Mucosa of descending colon (tissue), 3 donors: ENCODE measurements at regions not wholly inside any gene's neighbourhood (a gene's known extent, or its start where the extent isn't known, plus 50 kb on each side); places are given as distances from the start of the nearest gene placed in this dataset.

ENCODE experiments used
- ATAC-seq: fragments of 200-7000 bp; cut with Tn5 transposase; one replicate; pipeline ENCODE4 v1.9.1; 2020; ENCODE audit warnings: mild to moderate bottlenecking, moderate library complexity
- DNase-seq, 3 donors: peaks; one replicate each; pipeline ENCODE4 v3.0.0-alpha.2; 2020
- H3K36me3 ChIP-seq: fragments of 200-600 bp; one replicate; pipeline ENCODE4 v1.8.0; 2021; ENCODE audit warnings: low read depth, mild to moderate bottlenecking
- H3K4me1 ChIP-seq: fragments of 200-600 bp; one replicate; pipeline ENCODE4 v1.8.0; 2021; ENCODE audit warnings: low read depth, mild to moderate bottlenecking
- H3K4me3 ChIP-seq: fragments of 200-600 bp; one replicate; pipeline ENCODE4 v1.8.0; 2021; ENCODE audit warnings: mild to moderate bottlenecking
- H3K9me3 ChIP-seq: fragments of 200-600 bp; one replicate; pipeline ENCODE4 v1.8.0; 2021; ENCODE audit warnings: mild to moderate bottlenecking
- CTCF ChIP-seq: fragments of 200-600 bp; IDR thresholded peaks from one replicate; pipeline ENCODE4 v1.8.0; 2022; ENCODE audit warnings: antibody characterized with exemption, mild to moderate bottlenecking
- intact Hi-C, 2 donors: fragments of 100-400 bp; cut with DNase I in 1 of 2; cut with micrococcal nuclease in 1 of 2; formaldehyde crosslinking; loops; one replicate each; pipeline versions ENCODE4 v1.11.0 to v1.11.1; 2022; cut with DNase I, micrococcal nuclease
- donor health status: DM: no; HTN: no; CAD: no; lungs with moderate emphysema.
- donor health status: DM: no; HTN: no; CAD: no.
- donor health status: DM: no; HTN: yes; CAD: no.

DNA sequence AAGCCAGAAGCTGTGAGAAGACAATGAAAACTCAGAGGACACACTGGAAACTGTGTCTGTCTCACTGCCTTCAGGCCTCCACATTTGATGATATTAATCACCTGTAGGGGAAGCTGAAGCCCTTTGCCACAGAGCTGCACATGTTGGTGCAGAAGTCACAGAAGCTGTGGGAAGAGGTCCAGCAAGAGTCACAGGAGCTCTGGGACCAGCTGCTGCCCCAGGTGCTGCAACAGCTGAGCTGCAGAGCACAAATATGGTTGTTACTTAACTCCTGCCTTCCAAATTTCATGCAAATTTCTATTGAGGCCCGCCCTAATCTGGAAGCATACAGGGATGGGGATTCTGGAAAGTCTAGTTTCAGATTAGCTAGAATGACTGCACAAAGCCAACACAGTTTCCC lies 169.3 kb downstream of the OGFRL1 start:
- no peak for DNase-seq
- Histone ChIP-seq H3K4me1 (no peaks in the 10 kb centered on the region), H3K9me3 (no peaks in the 10 kb centered on the region), H3K4me3 (no peak overlapping the region), H3K36me3 (no peaks in the 10 kb centered on the region)
- TF ChIP-seq CTCF, result no peak
- intact Hi-C loops, result no loop called here
- no peak for ATAC-seq

DNA sequence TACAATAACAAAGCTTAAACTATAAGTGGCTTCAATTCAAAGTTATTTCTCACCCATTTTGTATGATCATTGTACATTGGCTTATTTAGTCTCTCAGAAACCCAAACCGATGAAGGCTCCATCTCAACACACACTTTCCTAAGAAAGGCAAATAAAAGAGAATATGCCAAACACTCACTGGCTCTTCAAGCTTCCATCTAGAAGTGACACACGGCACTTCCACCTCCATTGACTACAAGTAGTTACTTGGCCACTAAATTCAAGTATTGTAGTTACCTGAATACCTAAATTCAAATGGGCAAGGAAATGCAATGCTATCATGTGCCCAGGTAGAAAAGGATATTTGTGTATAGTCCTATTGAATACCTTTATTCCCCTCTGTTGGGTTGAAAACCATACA lies 170.6 kb downstream of the OGFRL1 start:
- TF ChIP-seq CTCF, result no peak
- intact Hi-C loops, result no loop called here
- Histone ChIP-seq H3K9me3 (no peaks in the 10 kb centered on the region), H3K4me3 (no peak overlapping the region), H3K36me3 (no peaks in the 10 kb centered on the region), H3K4me1 (no peaks in the 10 kb centered on the region)
- ATAC-seq, result no peak
- DNase-seq, result no peak

GRCh38 chr6:71460933-71461332 lies 172.3 kb downstream of the OGFRL1 start:
- Histone ChIP-seq H3K4me1 (no peaks in the 10 kb centered on the region), H3K9me3 (no peaks in the 10 kb centered on the region), H3K36me3 (no peaks in the 10 kb centered on the region), H3K4me3 (no peak overlapping the region)
- TF ChIP-seq CTCF, result no peak
- ATAC-seq, result no peak
- intact Hi-C loops, result no loop called here
- no peak for DNase-seq

DNA sequence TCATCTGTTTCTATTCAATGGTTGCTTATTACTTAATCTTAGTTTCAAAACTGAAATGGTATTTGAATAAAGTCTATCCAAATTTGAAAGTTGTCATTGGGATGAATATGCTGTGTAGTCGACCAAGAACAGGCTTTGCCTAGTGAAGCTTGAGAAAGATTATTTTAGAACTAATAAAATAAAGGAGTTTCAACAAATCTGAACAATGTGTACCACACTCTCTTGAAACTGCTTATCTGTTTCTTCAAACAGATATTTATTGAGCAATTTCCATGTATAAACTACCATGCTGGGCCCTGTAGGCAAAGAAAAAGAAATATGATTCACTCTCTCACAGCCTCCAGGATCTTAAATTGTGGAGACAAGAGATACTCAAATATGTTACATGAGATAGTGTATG lies 174.4 kb downstream of the OGFRL1 start:
- TF ChIP-seq CTCF, result no peak
- intact Hi-C loops, result no loop called here
- H3K9me3 ChIP-seq, result no peaks in the 10 kb centered on the region
- DNase-seq (no peak), ATAC-seq (no peak)
- no peak overlapping the region for H3K4me3 ChIP-seq
- H3K36me3 ChIP-seq, result no peaks in the 10 kb centered on the region
- H3K4me1 ChIP-seq, result no peaks in the 10 kb centered on the region

DNA sequence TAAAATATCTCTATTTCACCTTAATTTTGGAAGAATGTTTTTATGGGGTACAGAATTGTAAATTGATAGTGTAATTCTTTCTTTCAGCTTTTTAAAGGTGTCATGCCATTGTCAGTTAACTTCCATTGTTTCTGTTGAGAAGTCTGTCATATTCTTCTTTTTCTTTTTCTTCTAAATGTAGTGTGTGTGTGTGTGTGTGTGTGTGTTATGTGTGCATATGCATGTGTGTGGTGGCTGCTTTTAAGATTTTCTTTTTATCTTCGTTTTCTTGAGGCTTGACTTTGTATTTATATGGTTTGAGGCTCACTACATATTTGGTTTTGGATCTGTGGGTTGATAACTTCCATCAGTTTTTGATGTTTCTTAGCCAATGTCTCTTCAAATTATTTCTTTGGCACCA lies 176.5 kb downstream of the OGFRL1 start:
- ATAC-seq (no peak), DNase-seq (no peak)
- H3K36me3 ChIP-seq, result no peaks in the 10 kb centered on the region
- no peaks in the 10 kb centered on the region for H3K4me1 ChIP-seq
- intact Hi-C loops, result no loop called here
- TF ChIP-seq CTCF, result no peak
- H3K9me3 ChIP-seq, result no peaks in the 10 kb centered on the region
- no peak overlapping the region for H3K4me3 ChIP-seq

- no peaks in the 10 kb centered on the region for H3K36me3 ChIP-seq
- no peaks in the 10 kb centered on the region for H3K4me1 ChIP-seq
- no peak for TF ChIP-seq CTCF
- intact Hi-C loops, result no loop called here
- ATAC-seq (no peak), DNase-seq (no peak)
- H3K9me3 ChIP-seq, result no peaks in the 10 kb centered on the region
- no peak overlapping the region for H3K4me3 ChIP-seq
Measured at GRCh38 chr6:71466362-71466761, 177.8 kb downstream of the OGFRL1 start.
